ENCODE measurements at regions not wholly inside any gene's neighbourhood (a gene's known extent, or its start where the extent isn't known, plus 50 kb on each side); places are given as distances from the start of the nearest gene placed in this dataset.

- no peak for DNase-seq
- no peaks in the 10 kb centered on the region for H3K4me1 ChIP-seq (ENCODE audit: insufficient read depth, low read length)
- ATAC-seq (ENCODE audit: poor library complexity): no peak
- no peaks in the 10 kb centered on the region for H3K27me3 ChIP-seq (ENCODE audit: control insufficient read depth in 1 of 2, insufficient read depth in 2 of 2, low read length in 2 of 2)
- ChIA-PET CTCF (no interaction called here), POLR2A (no interaction called here)
- H3K4me3 Mint-ChIP-seq: no peak overlapping the region
- H3K36me3 ChIP-seq (ENCODE audit: insufficient read depth, low read length): no peaks in the 10 kb centered on the region
- intact Hi-C loops (cut with DNase I, micrococcal nuclease): no loop called here
- H3K27me3 Mint-ChIP-seq: no peaks in the 10 kb centered on the region
- no peak overlapping the region for H3K27ac Mint-ChIP-seq
- peaks cover 16% of the 10 kb centered on the region for H3K9me3 Mint-ChIP-seq
- H3K27ac ChIP-seq (ENCODE audit: low read depth in 1 of 2, low read length in 2 of 2): no peak overlapping the region
- H3K4me1 Mint-ChIP-seq (ENCODE audit: low read depth): no peaks in the 10 kb centered on the region
- H3K4me3 ChIP-seq (ENCODE audit: low read length): no peak overlapping the region
- TF ChIP-seq CTCF (IDR thresholded peaks at IDR 0.05): no peak
- peaks cover 0 to 19% of the 10 kb centered on the region in 2 experiments for H3K9me3 ChIP-seq (ENCODE audit: control insufficient read depth in 1 of 2, insufficient read depth in 1 of 2, low read length in 2 of 2)
- no peaks in the 10 kb centered on the region for H3K36me3 Mint-ChIP-seq (ENCODE audit: low read depth)
These were observed 1395.7 kb downstream of the STIM2 start for GRCh38 chr4:28256295-28256694.

GRCh38 chr4:28259951-28260350 is 1399.3 kb downstream of the STIM2 start:
- no peak for TF ChIP-seq CTCF (IDR thresholded peaks at IDR 0.05)
- no peaks in the 10 kb centered on the region for H3K36me3 Mint-ChIP-seq (ENCODE audit: low read depth)

GRCh38 chr4:28267166-28267565 is 1406.5 kb downstream of the STIM2 start:
- no peaks in the 10 kb centered on the region for H3K27me3 ChIP-seq (ENCODE audit: control insufficient read depth in 1 of 2, insufficient read depth in 2 of 2, low read length in 2 of 2)
- Mint-ChIP-seq H3K27me3 (no peaks in the 10 kb centered on the region), H3K9me3 (peaks cover 10% of the 10 kb centered on the region), H3K4me1 (ENCODE audit: low read depth) (no peaks in the 10 kb centered on the region), H3K27ac (no peak overlapping the region), H3K36me3 (ENCODE audit: low read depth) (no peaks in the 10 kb centered on the region), H3K4me3 (no peak overlapping the region)
- DNase-seq (no peak), ATAC-seq (ENCODE audit: poor library complexity) (no peak)
- no peak overlapping the region for H3K4me3 ChIP-seq (ENCODE audit: low read length)
- no peaks in the 10 kb centered on the region for H3K4me1 ChIP-seq (ENCODE audit: insufficient read depth, low read length)
- peaks cover 0 to 3% of the 10 kb centered on the region in 2 experiments for H3K9me3 ChIP-seq (ENCODE audit: control insufficient read depth in 1 of 2, insufficient read depth in 1 of 2, low read length in 2 of 2)
- no peak overlapping the region for H3K27ac ChIP-seq (ENCODE audit: low read depth in 1 of 2, low read length in 2 of 2)
- intact Hi-C loops (cut with DNase I, micrococcal nuclease): no loop called here
- POLR2A ChIA-PET: no interaction called here
- CTCF ChIA-PET: no interaction called here
- no peaks in the 10 kb centered on the region for H3K36me3 ChIP-seq (ENCODE audit: insufficient read depth, low read length)
- TF ChIP-seq CTCF (IDR thresholded peaks at IDR 0.05): no peak

More at GRCh38 chr4:28259951-28260350, 1399.3 kb downstream of the STIM2 start:
- H3K27me3 Mint-ChIP-seq: no peaks in the 10 kb centered on the region
- H3K27ac Mint-ChIP-seq: no peak overlapping the region
- H3K4me1 Mint-ChIP-seq (ENCODE audit: low read depth): no peaks in the 10 kb centered on the region
- Histone ChIP-seq H3K36me3 (ENCODE audit: insufficient read depth, low read length) (no peaks in the 10 kb centered on the region), H3K27me3 (ENCODE audit: control insufficient read depth in 1 of 2, insufficient read depth in 2 of 2, low read length in 2 of 2) (no peaks in the 10 kb centered on the region), H3K4me1 (ENCODE audit: insufficient read depth, low read length) (no peaks in the 10 kb centered on the region), H3K27ac (ENCODE audit: low read depth in 1 of 2, low read length in 2 of 2) (no peak overlapping the region), H3K9me3 (ENCODE audit: control insufficient read depth in 1 of 2, insufficient read depth in 1 of 2, low read length in 2 of 2) (peaks cover 3 to 8% of the 10 kb centered on the region in 2 experiments), H3K4me3 (ENCODE audit: low read length) (no peak overlapping the region)
- POLR2A ChIA-PET: no interaction called here
- intact Hi-C loops (cut with DNase I, micrococcal nuclease): no loop called here
- DNase-seq (no peak), ATAC-seq (ENCODE audit: poor library complexity) (no peak)
- H3K9me3 Mint-ChIP-seq: peaks cover 21% of the 10 kb centered on the region
- CTCF ChIA-PET: no interaction called here
- H3K4me3 Mint-ChIP-seq: no peak overlapping the region

Data from CD4-positive, alpha-beta T cell (primary cell).